SJSA1 (cell line): ENCODE measurements at regions not wholly inside any gene's neighbourhood (a gene's known extent, or its start where the extent isn't known, plus 50 kb on each side); places are given as distances from the start of the nearest gene placed in this dataset.

Experiments
- DNase-seq, 2 experiments: peaks; one replicate each; pipeline ENCODE4 v3.0.0-alpha.2; 2015 to 2020; ENCODE audit warnings: low spot score in 2 of 2, low read depth in 1 of 2
- H3K27ac ChIP-seq: fragments of 250-450 bp; sonication (Bioruptor Pico); 2 replicates; pipeline ENCODE4 v1.5.1; 2020; ENCODE audit warnings: mild to moderate bottlenecking, moderate library complexity
- H3K27me3 ChIP-seq: fragments of 250-450 bp; sonication (Bioruptor Pico); replicated peaks from 2 replicates; pipeline ENCODE4 v1.5.1; 2020; ENCODE audit warnings: mild to moderate bottlenecking, moderate library complexity
- H3K36me3 ChIP-seq: fragments of 250-450 bp; sonication (Bioruptor Pico); 2 replicates; pipeline ENCODE4 v1.5.1; 2020; ENCODE audit warnings: mild to moderate bottlenecking
- H3K4me1 ChIP-seq: fragments of 250-450 bp; sonication (Bioruptor Pico); replicated peaks from 2 replicates; pipeline ENCODE4 v1.6.1; 2021; ENCODE audit warnings: mild to moderate bottlenecking
- H3K4me3 ChIP-seq: fragments of 250-450 bp; sonication (Bioruptor Pico); 2 replicates; pipeline ENCODE4 v1.5.1; 2020; ENCODE audit warnings: mild to moderate bottlenecking
- H3K9me3 ChIP-seq: fragments of 250-450 bp; sonication (Bioruptor Pico); replicated peaks from 2 replicates; pipeline ENCODE4 v1.5.1; 2020; ENCODE audit warnings: mild to moderate bottlenecking

DNA sequence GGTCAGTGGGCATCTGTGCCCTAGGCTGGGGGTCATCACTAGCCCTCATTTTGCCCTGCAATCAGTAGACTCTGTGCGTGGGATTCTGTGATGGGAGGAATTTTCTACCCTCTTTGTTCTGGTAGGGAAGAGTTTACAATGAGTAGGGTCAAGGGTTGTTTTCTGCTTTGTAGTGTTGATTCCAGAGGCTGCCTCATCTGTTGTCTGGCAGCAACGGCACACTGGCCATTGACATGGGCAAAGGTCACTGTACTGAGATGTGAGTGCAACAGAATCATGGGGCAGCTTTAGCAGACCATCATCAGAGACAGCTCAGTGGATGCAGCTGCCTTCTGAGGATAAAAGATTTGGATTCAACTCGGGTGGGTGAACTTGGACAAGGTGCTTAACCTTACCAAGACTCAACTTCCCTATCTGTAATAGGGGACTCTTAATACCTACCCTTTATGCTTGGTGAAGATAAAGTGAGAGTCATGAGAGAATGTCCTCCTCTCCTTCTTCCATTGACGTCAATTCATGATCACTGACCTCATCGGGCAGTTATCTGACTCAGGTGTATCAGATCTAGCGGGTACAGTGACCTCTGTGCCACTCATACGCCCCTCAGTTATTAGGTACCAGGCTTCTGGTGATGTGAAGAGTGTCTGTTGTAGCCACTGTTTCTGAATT lies 127.5 kb downstream of the RPLP1 start:
- Histone ChIP-seq H3K9me3 (no peaks in the 10 kb centered on the region), H3K4me3 (no peak overlapping the region), H3K27ac (no peak overlapping the region), H3K36me3 (no peaks in the 10 kb centered on the region), H3K4me1 (peaks cover 13% of the 10 kb centered on the region), H3K27me3 (no peaks in the 10 kb centered on the region)
- DNase-seq, result no peak

- H3K36me3 ChIP-seq, result no peaks in the 10 kb centered on the region
- H3K4me1 ChIP-seq, result no peaks in the 10 kb centered on the region
- no peak overlapping the region for H3K4me3 ChIP-seq
- no peaks in the 10 kb centered on the region for H3K9me3 ChIP-seq
- no peak overlapping the region for H3K27ac ChIP-seq
- DNase-seq, result no peak
- H3K27me3 ChIP-seq, result no peaks in the 10 kb centered on the region
Observed at GRCh38 chr15:69583626-69584025, 131.0 kb downstream of the RPLP1 start.

- Histone ChIP-seq H3K4me3 (no peak overlapping the region), H3K27me3 (no peaks in the 10 kb centered on the region)
- no peak for DNase-seq
Observed at GRCh38 chr15:69585937-69586336, 133.3 kb downstream of the RPLP1 start.

DNA sequence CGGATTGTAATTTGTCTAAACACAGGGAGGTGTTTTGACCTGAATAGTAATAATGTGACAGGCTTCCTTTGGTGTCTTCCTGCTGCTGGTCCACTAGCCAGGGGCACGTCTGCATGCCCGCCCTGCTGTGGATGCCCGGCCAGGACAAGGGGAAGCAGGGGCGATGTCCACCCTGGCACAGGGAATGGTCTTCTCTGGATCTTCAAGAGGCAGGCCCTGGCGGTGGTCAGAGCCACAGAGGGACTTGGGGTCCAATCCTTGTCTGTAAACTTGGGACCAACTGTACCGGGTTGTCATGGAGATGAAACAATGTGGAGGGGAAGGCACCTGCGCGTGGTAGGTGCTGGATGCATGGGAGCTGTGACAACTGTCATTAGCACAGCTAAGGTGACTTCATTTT lies 134.1 kb downstream of the RPLP1 start:
- Histone ChIP-seq H3K4me1 (no peaks in the 10 kb centered on the region), H3K9me3 (no peaks in the 10 kb centered on the region), H3K4me3 (no peak overlapping the region), H3K27ac (no peak overlapping the region), H3K36me3 (no peaks in the 10 kb centered on the region), H3K27me3 (no peaks in the 10 kb centered on the region)
- no peak for DNase-seq

More at GRCh38 chr15:69585937-69586336, 133.3 kb downstream of the RPLP1 start:
- Histone ChIP-seq H3K36me3 (no peaks in the 10 kb centered on the region), H3K27ac (no peak overlapping the region), H3K4me1 (no peaks in the 10 kb centered on the region), H3K9me3 (no peaks in the 10 kb centered on the region)

- Histone ChIP-seq H3K27me3 (no peaks in the 10 kb centered on the region), H3K36me3 (no peaks in the 10 kb centered on the region), H3K4me1 (no peaks in the 10 kb centered on the region), H3K27ac (no peak overlapping the region), H3K4me3 (no peak overlapping the region), H3K9me3 (no peaks in the 10 kb centered on the region)
- DNase-seq, result no peak
Observed at GRCh38 chr15:69587723-69588426, 135.3 kb downstream of the RPLP1 start.

GRCh38 chr15:69590201-69590710 lies 137.6 kb downstream of the RPLP1 start:
- Histone ChIP-seq H3K27me3 (no peaks in the 10 kb centered on the region), H3K4me3 (no peak overlapping the region), H3K27ac (no peak overlapping the region), H3K36me3 (no peaks in the 10 kb centered on the region), H3K9me3 (no peaks in the 10 kb centered on the region), H3K4me1 (no peaks in the 10 kb centered on the region)
- DNase-seq, result no peak

- H3K27ac ChIP-seq, result no peak overlapping the region
Observed at GRCh38 chr15:69590932-69591524, 138.4 kb downstream of the RPLP1 start.

DNA sequence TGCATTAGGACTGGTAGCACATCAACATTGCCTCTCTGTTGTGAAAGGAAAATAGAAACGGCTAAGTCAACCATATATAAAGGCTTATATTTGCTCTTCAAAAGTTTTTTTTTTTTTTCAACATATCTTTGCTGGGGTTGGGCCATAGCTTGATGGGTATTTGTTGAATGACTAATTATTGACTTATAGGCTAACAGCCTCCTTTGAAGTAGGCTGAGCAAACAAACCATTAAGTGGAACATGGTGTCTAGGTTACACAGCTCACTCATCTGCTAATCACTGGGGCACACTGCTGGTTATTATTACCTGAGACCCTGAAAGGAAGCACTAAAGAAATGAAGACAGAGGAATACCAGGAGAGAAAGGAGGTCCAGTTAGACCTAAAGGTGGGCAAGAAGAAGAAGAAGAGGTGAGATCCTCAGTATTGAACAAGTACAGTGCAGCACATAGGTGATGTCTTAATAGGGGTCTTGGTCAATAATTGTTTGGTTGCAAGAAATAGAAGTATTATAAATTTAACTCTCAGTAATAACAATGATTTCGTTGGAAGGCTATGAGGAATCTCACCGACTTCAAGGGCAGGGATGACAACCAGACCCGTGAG lies 139.4 kb downstream of the RPLP1 start:
- no peaks in the 10 kb centered on the region for H3K9me3 ChIP-seq
- no peak for DNase-seq
- H3K27ac ChIP-seq, result no peak overlapping the region
- H3K27me3 ChIP-seq, result no peaks in the 10 kb centered on the region
- H3K4me1 ChIP-seq, result no peaks in the 10 kb centered on the region
- H3K36me3 ChIP-seq, result no peaks in the 10 kb centered on the region
- no peak overlapping the region for H3K4me3 ChIP-seq

More at GRCh38 chr15:69590932-69591524, 138.4 kb downstream of the RPLP1 start:
- H3K9me3 ChIP-seq, result no peaks in the 10 kb centered on the region
- H3K27me3 ChIP-seq, result no peaks in the 10 kb centered on the region
- no peaks in the 10 kb centered on the region for H3K4me1 ChIP-seq
- H3K36me3 ChIP-seq, result no peaks in the 10 kb centered on the region
- no peak for DNase-seq
- H3K4me3 ChIP-seq, result no peak overlapping the region

DNA sequence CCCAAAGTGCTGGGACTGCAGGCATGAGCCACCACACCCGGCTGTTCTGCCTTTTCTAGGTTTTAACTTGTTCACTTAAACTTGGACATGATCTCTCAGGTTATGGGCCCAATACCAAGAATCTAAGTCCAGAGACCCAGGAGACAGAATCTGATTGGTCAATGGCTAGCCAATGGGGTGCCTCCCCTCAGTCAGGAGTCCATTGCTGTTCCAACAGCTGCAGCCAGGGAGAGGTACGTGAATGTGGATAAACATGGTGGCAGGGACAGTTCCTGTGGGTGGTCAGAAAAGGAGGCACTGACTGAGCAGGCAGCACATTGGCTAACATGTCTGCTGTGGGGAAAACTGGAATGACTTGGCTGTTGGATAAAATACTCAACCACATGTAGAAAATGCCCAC lies 140.3 kb downstream of the RPLP1 start:
- DNase-seq, result no peak
- no peaks in the 10 kb centered on the region for H3K9me3 ChIP-seq
- H3K4me1 ChIP-seq, result no peaks in the 10 kb centered on the region
- H3K27me3 ChIP-seq, result no peaks in the 10 kb centered on the region
- no peak overlapping the region for H3K27ac ChIP-seq
- no peak overlapping the region for H3K4me3 ChIP-seq
- H3K36me3 ChIP-seq, result no peaks in the 10 kb centered on the region

- no peaks in the 10 kb centered on the region for H3K36me3 ChIP-seq
- no peak for DNase-seq
- no peak overlapping the region for H3K4me3 ChIP-seq
- no peaks in the 10 kb centered on the region for H3K4me1 ChIP-seq
- no peak overlapping the region for H3K27ac ChIP-seq
- H3K27me3 ChIP-seq, result no peaks in the 10 kb centered on the region
- no peaks in the 10 kb centered on the region for H3K9me3 ChIP-seq
Observed at GRCh38 chr15:69593488-69593887, 140.9 kb downstream of the RPLP1 start.

DNA sequence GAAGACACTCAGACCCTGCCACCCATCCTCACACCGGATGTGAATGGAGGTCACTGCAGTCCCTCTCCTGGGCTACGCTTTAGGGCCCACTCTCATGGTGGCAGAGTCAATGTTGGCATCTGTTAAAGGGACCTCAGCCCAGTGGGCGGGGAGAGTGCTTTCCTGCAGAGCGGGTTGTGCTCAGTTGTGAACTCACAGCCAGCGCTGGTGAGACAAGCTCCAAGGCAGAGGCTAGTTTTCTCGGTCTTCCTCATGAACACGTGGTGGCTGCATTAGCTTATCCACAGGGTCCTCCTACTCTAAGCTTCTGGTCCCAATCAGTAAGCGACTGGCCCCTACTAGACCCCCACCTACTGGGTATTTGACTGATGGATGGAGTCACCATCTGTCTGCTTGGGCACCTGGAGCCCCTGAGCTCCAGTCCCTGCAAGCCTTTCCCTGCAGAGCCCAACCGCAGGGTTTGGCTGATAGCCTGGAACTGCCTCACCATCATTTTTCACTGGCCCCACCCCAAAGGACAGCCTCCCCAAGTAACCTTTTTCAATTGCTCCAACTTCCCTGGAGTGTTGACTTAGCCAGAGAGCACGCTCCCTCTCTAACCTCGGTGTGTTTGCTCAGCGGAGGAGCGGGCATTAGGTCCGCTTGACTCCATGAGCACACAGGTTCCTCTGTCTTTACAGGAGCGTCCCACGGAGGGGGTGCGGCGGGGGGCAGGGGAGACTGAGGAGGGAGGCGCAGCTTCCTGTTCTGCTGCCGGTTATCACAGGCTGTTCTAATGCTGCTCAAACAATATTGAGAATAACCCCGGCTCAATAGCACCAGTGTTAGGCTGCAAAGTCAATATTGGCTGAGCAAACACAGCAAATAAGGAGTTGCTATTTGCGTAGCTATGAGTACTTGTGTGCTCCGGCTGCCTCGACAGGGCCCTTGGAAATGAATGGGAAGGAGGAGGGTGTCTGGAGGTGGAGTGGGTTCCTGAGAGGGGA lies 141.7 kb downstream of the RPLP1 start:
- Histone ChIP-seq H3K27ac (no peak overlapping the region), H3K9me3 (no peaks in the 10 kb centered on the region), H3K36me3 (no peaks in the 10 kb centered on the region), H3K4me3 (no peak overlapping the region), H3K4me1 (no peaks in the 10 kb centered on the region), H3K27me3 (no peaks in the 10 kb centered on the region)
- no peak for DNase-seq

GRCh38 chr15:69595009-69595791 lies 142.6 kb downstream of the RPLP1 start:
- no peak overlapping the region for H3K27ac ChIP-seq
- no peak for DNase-seq
- no peaks in the 10 kb centered on the region for H3K9me3 ChIP-seq
- H3K27me3 ChIP-seq, result no peaks in the 10 kb centered on the region
- no peaks in the 10 kb centered on the region for H3K36me3 ChIP-seq
- H3K4me3 ChIP-seq, result no peak overlapping the region
- no peaks in the 10 kb centered on the region for H3K4me1 ChIP-seq
